Activated CD8-positive, alpha-beta memory T cell treated with anti-CD3 and anti-CD28 coated beads for 24 hours (primary cell): ENCODE measurements at regions not wholly inside any gene's neighbourhood (a gene's known extent, or its start where the extent isn't known, plus 50 kb on each side); places are given as distances from the start of the nearest gene placed in this dataset.
"Not testable (repeated sequence)": the region's sequence is repeated elsewhere in the genome, so short reads cannot be mapped to it uniquely, and the experiment has no call there.

ENCODE experiments used
- DNase-seq: peaks from one replicate; pipeline ENCODE4 v3.0.0-alpha.2; 2020

- DNase-seq: no peak
Measured at GRCh38 chr15:31606931-31607497, 280.4 kb downstream of the KLF13 start.

DNA sequence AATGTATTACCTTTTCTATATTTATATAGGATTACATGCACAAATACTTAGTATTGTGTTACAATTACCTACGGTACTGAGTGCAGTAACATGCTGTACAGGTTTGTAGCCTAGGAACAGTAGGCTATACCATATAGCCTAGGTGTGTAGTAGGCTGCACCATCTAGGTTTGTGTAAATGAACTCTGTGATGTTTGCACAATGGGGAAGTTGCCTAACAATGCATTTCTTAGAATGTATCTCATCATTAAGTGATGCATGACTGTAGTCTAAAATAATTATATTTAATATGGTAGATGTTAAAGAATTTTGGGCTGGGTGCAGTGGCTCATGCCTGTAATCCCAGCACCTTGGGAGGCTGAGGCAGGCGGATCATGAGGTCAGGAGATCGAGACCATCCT, 281.0 kb downstream of the KLF13 start:
- no peak for DNase-seq

DNA sequence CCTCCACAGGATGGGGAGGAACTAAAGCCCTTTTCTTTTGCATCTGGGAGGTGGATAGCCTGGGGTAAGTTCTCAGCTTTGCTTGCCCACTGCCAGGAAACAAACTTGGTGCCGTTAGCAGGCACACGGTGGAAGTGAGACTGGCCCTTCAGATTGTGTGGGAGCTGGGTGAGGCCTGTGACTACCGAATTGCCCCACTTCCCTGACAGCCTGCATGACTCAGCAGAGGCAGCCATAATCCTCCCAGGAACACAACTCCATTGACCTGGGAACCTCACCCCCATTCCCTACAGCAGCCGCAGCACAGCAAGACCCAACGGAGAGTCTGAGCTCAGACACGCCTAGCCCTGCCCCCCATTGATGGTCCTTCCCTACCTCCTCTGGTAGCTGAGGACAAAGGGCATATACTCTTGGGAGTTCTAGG, 282.6 kb downstream of the KLF13 start:
- no peak for DNase-seq

GRCh38 chr15:31609906-31610305, 283.3 kb downstream of the KLF13 start:
- no peak for DNase-seq

DNA sequence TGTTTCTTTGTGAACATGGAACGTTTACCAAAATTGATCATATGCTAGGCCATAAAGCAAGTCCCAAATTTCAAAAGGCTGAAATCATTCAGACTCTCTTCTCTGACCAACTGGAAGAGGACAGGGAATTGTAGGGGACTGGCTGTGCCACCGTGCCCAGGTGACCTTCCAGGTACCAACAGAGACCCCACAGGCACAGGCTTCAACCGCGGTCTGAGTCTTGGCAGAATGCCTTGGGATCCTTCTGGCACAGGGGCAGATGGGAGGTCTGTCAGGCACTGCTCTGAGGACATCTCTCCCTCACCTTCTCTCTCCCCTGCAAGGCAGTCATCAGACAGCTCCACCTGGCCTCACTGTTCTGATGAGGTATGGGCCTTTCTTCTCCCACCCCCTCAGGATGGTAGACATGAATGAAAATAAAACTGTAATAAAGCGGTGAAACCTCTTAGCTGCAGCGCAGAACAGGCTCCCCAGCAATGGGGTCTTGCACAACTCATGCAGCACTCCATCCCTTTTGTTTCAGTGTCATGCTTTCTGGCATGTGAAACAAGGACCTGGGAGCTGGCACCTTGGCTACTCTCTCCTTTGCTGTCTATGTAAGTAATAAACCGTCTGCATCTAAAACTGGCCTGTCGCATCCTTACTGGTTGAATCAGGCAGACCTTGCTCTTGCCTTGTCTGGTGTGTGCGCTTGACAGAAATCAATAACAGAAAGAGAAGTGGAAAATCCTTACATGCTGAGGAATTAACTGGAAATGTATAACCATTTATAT, 289.2 kb downstream of the KLF13 start:
- no peak for DNase-seq

DNA sequence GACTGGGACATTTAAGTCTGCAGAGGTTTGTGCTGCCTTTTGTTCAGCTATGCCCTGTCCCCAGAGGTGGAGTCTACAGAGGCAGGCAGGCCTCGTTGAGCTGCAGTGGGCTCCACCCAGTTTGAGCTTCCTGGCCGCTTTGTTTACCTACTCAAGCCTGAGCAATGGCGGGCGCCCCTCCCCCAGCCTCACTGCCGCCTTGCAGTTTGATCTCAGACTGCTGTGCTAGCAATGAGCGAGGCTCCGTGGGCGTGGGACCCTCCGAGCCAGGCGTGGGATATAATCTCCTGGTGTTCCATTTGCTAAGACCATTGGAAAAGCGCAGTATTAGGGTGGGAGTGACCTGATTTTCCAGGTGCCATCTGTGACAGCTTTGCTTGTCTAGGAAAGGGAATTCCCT, 296.7 kb downstream of the KLF13 start:
- DNase-seq: not testable (repeated sequence)

DNA sequence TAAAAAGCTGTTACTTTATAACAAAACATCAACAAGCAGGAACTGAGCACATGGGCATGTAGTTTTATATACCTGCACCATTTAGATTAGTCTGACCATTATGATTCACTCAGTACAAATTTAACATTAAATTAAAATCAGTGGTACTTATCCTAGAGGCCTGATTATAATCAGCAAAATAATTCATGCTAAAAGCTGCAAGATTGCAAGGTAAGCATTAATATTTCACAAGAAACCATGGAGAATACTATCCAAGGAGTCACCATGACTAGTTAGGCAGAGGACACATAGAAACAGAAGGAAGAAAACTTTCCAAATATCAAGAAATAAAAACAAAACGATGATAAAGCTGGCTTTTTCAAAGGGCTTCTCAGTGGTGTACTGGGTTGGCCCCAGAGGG, 297.5 kb downstream of the KLF13 start:
- DNase-seq: not testable (repeated sequence)

DNA sequence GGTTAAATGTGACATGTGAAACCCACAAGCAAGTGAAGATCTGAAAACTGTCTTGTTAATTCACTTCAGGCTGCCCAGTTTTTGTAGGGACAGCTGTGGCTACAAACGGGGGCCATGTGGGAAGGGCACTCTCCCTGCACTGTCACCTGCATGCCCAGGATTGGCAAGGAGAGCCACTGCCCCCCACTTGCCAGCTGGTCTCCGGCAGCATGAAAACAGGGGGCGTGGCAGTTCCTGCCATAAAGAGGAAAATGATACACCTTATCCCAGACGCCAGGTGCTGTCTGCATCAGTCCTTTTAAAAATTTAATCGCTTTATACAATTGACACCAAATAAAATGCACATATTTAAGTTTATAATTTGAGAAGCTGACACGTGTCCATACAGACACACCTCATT, 309.1 kb downstream of the KLF13 start:
- DNase-seq: not testable (repeated sequence)

- DNase-seq: not testable (repeated sequence)
Measured at GRCh38 chr15:31636911-31637310, 310.3 kb downstream of the KLF13 start.

- DNase-seq: not testable (repeated sequence)
Measured at GRCh38 chr15:31643955-31644354, 317.3 kb downstream of the KLF13 start.

GRCh38 chr15:31644761-31645160, 318.1 kb downstream of the KLF13 start:
- DNase-seq: not testable (repeated sequence)

DNA sequence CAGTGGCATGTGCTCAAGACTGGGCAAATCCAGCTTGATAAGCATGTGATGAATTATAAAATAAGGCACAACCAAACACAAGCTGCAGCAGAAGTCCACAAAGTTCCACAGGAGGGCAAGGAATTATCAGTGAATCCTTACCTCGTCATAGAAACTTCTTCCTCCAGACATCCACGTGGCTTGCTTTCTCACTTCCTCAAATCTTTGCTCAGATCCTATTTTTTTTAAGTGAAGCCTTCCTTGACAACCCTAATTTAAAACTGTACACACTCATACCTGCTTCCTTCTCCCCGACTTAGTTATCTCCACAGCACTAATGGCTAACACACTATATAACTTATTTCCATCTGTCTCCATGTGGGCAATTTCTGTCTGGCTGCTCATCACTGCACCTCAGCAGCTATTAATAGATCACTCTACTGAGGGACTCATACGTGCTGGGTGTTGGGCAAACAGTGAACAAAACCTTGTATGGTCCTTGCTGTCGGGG, 320.7 kb downstream of the KLF13 start:
- DNase-seq: not testable (repeated sequence)

- not testable (repeated sequence) for DNase-seq
Measured at GRCh38 chr15:31649634-31650033, 323.0 kb downstream of the KLF13 start.

- peak; percentile 80 for DNase-seq
Measured at GRCh38 chr15:31650055-31650701, 323.5 kb downstream of the KLF13 start.

- not testable (repeated sequence) for DNase-seq
Measured at GRCh38 chr15:31656915-31657314, 330.3 kb downstream of the KLF13 start.

DNA sequence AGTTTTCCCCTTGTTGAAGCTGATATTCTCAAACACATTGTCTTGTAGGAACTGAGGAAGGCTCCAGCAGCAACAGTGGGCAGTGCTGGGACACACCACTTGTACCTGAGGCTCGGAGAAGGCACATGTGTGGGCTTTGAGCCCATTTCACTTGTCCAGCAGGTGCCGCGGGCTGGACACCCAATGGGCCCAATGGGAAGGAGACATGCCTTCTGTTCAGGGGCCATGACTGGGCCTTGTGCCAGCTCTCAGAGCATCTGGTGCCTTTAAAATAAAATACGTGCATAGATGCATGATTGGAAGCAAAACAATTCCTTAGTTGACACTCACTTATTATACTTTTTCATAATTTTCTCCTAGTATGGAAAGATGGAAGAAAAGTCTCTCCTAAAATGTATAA, 334.2 kb downstream of the KLF13 start:
- DNase-seq: no peak

DNA sequence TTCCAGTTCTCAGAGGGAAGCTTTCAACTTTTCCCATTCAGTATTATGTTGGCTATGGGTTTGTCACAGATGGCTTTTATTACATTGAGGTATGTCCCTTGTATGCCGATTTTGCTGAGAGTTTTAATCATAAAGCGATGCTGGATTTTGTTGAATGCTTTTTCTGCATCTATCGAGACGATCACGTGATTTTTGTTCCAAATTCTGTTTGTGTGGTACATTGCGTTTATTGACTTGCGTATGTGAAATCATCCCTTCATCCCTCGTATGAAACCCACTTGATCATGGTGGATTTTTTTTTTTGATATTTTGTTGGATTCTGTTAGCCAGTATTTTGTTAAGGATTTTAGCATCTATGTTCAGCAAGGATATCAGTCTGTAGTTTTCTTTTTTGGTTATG, 339.1 kb downstream of the KLF13 start:
- DNase-seq: not testable (repeated sequence)

GRCh38 chr15:31669158-31669908, 342.7 kb downstream of the KLF13 start:
- DNase-seq: not testable (repeated sequence)

DNA sequence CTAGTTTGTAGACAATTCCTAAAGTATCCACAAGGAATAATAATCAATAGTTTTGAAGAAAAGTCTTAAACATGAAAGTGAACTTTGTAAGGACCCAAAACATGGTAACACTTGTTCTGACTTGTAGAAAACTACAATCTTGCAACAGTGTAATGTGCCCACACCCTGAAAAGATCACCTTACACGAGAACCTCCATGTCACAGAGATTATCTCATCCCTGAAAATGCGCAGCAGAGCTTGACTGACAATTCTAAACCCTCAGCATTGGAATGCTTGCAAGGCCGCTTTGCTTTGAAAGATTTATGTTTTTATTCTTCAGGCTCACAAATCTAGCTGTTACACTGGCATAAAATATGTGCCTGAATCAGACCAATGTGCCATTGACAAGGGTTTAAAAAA, 346.6 kb downstream of the KLF13 start:
- not testable (repeated sequence) for DNase-seq

DNA sequence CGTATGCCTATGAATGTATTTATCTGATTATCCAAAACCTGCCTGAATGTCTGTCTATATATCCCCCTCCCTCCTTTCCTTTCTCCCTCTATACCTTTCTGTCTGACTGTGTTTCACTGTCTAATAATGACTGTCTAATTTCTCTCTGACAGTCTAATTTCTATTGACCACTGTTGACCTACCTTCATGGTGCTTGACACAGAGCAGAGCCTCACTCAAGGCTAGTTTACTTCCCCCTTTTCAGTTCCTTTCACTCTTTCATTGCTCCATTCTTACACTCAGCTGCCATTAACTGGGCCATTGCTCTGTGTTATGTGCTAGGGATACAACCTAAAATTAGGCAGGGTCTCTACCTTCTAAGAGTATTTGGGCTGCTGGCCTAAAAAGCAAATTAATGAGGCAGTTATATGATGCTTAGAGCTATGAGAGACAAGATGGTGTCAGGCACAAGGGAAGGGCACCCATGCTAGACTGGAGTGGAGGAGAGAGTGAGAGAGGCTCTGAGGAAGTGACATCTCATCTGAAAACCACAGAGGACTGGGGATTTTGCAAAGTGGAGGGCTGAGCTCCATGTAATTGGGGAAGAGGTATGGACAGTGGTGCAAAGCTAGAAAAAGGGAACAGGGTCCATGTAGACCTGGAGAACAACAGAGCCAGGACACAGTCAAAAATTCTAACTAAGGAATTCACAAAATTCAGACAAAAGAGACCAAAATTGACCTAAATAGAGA, 348.6 kb upstream of the CHRNA7 start:
- DNase-seq: not testable (repeated sequence)

DNA sequence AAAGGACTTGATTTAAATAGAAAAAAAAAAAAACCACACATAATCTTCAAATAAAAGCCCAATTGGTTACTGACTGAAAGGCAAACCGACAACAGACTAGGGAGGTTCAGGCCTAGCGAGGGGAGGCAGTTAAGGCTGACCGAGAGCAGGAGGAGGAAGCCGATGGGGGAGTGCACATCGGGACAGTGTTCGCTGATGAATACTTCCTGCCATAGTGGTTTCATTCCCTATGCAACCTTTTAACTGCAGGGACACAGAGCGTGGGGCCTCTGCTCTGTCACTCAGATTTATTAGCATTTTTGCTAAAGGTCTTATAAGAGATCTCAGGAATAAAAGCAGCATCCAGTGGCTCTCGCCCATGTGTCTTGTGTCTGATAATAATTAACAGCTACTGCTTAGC, 343.2 kb upstream of the CHRNA7 start:
- not testable (repeated sequence) for DNase-seq

GRCh38 chr15:31696509-31696908, 333.8 kb upstream of the CHRNA7 start:
- DNase-seq: not testable (repeated sequence)
